NCI-H345 treated with DMSO at 0.1 percent for 48 hours (cell line): ENCODE measurements at regions not wholly inside any gene's neighbourhood (a gene's known extent, or its start where the extent isn't known, plus 50 kb on each side); places are given as distances from the start of the nearest gene placed in this dataset.

Source experiments
- DNase-seq: peaks from one replicate; lab custom pipeline; 2025; ENCODE audit not compliant: unreplicated experiment; lab: John Stamatoyannopoulos, UW

DNA sequence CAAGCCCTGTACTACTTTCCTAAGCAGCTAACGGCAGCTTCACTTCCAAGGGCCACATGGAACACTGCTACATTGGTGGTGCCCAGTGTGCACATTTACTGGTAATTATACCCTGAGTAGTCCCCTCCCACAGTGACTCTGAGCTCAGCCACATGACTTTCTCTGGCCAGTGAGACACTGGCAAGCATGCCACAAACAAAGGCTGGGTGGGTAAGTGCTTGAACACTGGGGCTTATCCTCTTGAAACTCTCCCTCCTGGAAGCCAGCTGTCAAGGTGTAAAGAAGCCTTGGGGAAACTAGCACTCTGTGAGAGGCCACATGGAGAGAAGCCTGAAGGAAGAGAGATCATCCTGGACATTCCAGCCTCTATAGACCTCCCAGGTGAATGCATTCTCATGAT lies 54.4 kb upstream of the DRD2 start:
- no peak for DNase-seq

DNA sequence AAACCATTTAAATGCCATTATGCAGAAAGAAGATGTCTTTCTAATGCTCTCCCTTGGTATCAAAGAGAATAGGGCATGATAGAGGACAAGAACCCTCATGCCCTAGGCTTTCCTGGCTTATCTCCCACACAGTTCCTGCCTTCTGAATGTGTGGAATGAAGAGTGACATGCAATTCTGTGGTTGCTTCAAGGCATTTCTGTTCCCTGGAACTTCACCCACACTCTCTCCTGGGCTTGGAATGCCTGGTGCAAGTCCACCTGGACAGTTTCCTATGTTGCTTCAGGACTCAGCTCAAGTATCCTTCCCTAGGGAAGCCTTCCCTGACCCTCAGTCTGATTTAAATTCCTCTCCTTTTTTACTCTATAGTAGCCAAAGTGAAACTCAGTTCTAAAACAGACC lies 53.8 kb upstream of the DRD2 start:
- no peak for DNase-seq

DNA sequence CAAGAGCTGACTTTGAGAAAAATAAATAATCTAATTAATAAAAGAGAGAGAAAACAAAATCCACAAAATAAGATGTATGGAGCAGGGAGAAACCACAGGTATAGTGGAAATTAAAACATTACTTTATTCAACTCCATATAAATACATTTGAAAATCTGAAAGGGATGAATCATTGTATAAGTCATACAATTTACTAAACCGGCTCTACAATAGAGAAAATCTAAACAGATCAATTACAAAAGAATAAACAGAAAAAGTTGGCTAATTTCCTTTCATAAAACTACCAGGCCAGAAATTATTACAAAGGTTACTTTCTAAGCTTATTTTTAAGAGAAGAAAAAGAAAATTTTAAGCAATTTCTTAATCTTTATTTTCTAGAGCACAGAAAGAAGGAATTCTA lies 51.3 kb upstream of the DRD2 start:
- DNase-seq = no peak
